ENCODE measurements at regions not wholly inside any gene's neighbourhood (a gene's known extent, or its start where the extent isn't known, plus 50 kb on each side); places are given as distances from the start of the nearest gene placed in this dataset.
"Not testable (repeated sequence)": the region's sequence is repeated elsewhere in the genome, so short reads cannot be mapped to it uniquely, and the experiment has no call there.

DNA sequence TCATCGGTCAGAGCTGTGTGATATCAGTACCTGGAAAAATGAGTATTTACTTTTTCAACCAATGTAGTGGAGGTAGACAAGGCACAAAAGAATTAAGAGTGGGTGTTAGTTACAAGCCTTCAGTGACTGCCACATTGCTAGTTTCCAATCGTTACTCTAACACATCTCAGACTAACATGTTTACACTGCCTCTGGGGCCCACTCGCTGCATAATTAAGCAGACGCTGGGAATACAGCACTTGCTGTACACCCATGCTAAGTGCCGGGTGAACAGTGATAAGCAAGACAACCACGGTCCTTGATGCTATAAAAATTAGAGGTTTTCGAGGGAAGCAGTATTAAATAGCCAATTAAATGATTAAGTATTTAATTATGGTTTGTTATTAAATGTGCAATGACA lies 1147.6 kb downstream of the AACS start:
- no peak for DNase-seq

DNA sequence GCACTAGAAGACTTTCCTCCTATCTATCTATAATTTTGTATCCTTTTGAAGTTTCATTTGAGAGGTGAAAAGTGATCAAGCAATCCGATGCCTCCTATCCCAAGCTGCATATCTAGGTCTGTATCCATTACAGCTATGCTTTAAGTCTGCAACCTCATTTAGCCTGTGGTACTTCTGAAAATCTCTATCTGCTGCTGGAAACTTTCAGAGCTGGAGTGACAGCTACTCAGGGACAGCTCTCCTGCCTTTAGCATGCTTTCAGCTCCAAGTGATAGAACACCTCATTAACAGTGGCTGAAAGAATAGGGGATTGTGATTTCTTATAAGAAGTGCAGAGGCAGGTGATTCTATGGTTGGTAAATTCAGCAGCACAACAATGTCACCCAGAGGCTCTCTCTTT lies 1153.5 kb downstream of the AACS start:
- DNase-seq, result no peak

DNA sequence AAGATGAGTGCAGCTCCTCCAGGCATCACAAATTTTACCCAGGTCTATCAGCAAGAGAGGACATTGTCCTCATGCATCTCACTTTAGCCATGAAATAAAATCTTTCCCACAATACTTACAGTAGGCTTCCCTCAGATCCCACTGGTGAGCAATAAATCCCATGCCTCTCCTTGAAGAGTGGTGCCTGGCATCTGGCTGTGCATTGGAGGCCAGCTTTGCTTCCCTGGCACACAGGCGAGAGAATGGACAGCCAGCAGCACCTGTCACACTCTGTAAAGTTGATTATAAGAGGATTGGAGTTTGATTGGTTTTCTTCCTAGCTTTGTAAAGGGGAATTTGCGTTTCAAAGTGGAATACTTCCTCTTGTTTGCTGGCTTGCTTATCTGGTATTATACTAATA lies 1153.9 kb downstream of the AACS start:
- no peak for DNase-seq

GRCh38 chr12:126219654-126220279 lies 1154.5 kb downstream of the AACS start:
- DNase-seq, result no peak

- DNase-seq, result no peak
These were observed 1158.8 kb downstream of the AACS start for GRCh38 chr12:126224032-126224431.

- DNase-seq, result no peak
These were observed 1163.7 kb downstream of the AACS start for GRCh38 chr12:126228936-126229335.

GRCh38 chr12:126232711-126233110 lies 1167.5 kb downstream of the AACS start:
- DNase-seq, result no peak

DNA sequence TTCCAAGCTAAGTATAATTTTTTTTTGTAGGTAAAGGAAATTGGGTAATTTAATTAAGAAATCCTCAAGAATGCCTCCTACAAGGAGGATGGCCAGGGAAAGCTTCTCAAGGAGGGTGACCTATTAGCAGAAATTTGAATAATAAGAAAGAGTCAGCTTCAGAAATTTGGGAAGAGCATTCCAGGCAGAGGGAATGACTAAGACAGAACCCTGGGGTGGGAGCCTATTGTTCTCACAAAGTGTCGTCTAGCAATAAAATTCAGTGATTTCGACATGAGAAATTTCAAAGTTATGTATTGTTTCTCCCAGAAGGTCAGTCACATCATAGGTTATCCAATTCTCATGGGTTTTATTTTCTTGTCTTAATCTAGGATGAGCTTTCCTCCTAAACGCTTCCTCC lies 1168.4 kb downstream of the AACS start:
- DNase-seq, result no peak

GRCh38 chr12:126243814-126244440 lies 1178.7 kb downstream of the AACS start:
- DNase-seq, result no peak

DNA sequence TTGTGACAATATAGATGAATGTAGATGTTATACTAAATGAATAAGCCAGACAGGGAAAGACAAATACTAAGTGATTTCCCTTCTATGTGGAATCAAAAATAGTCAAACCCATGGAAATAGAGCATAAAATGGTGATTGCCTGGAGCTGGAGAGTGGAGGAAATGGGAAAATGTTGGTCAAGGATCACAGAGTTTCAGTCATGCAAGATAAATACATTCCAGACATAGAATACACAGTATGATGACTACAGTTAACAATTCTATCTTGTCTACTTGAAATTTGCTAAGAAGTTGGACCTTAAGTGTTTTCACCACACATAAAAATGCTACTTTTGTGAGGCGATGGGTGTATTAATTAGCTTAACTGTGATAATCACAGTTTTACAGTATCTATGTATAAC lies 1182.7 kb downstream of the AACS start:
- no peak for DNase-seq

DNA sequence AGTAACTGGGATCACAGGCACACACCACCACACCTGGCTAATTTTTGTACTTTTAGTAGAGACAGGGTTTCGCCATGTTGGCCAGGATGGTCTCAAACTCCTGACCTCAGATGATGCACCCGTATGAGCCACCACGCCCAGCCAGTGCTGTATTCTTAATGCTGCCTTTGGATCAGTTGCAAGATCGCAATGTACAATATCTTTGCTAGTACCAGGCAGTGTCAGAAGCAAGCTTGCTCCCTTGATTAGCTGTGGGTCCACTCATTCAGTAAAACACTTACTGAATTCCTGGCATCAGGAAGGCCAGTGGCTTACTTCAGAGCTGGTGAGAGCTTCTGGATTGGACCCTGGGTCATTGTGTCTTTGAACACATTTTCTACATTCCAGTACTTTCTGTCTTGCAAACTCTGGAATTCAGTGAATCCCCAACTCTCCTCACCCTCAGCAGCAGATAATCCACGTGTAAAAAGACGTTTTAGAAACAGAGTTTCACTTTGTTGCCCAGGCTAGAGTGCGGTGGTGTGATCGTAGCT lies 1183.7 kb downstream of the AACS start:
- no peak for DNase-seq

GRCh38 chr12:126258190-126258589 lies 1193.0 kb downstream of the AACS start:
- DNase-seq, result no peak

- DNase-seq, result no peak
These were observed 1197.6 kb downstream of the AACS start for GRCh38 chr12:126262829-126263228.

DNA sequence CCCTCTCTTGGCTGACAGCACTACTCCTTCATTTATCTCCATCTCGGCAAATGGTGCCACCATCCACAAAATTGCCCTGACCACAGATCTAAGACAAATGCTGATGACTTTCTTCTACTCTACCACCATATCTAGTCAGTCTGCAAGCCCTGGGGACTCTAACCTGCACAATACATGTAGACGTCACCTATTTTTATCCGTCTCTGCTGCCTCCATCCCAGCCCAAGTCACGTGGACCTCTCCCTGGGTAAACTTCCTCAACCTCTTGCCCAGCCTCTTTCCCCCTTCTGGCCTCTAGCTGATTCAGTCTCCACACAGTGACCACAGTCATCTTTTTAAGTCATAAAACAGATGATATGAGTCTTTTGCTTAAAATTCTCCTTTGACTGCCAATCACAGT lies 1203.0 kb downstream of the AACS start:
- no peak for DNase-seq

DNA sequence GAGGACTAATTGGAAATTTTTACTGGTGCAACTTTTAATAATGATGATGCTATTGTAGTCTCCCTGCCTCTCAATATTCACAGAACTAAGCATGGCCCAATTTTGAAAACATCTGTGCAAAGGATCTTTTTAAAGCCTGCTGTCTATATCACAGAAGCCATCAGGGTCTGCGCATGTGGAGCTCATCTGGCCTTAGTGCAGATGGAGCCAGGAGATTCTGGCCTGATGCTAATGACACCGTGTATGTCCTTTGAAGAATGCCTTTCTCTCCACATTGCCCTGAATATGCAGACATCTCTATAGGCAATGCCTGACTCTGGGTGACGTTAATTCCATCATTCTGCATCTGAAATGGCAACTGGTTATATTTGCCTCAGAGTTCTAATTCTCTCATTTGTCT lies 1205.9 kb downstream of the AACS start:
- DNase-seq, result no peak

GRCh38 chr12:126282691-126283090 lies 1217.5 kb downstream of the AACS start:
- DNase-seq, result no peak

DNA sequence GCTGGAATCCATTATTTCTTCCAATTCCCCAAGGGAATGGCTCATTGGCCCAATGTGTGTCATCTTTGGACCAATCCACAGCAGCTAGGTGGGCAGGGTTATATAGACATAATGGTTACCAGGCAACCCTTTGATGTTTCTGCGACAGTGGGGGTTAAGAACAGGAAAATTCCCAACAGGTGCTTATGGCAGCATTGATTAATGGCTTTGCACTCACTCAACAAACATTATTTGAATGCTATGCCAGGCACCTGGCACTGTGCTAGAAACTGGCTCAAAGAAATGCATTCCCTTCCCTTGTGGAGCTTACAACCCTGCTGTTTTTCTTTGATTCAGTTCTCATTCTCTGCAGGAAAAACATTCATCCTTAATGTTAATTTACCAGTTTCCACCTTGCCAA lies 1221.0 kb downstream of the AACS start:
- DNase-seq, result no peak

GRCh38 chr12:126290456-126290855 lies 1225.2 kb downstream of the AACS start:
- DNase-seq, result no peak

GRCh38 chr12:126291987-126292386 lies 1226.8 kb downstream of the AACS start:
- DNase-seq, result not testable (repeated sequence)

DNA sequence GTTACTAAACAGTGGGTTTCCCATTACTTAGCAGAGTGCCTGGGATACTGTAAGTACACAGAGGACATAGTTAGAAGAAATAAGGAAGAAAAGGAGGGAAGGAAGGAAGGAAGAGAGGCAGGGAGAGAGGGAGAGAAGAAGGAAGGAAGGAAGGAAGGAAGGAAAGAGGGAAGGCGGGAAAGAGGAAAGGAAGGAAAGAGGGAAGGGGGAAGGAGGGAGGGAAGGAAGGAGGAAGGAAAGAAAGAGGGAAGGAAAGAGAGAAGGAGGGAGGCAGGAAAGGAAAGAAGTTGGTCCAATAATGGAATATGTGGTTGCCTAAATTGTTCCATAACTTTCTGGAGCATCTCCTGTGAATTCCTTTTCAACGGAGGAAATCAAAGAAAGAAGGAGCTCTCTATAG lies 1230.4 kb downstream of the AACS start:
- DNase-seq, result no peak

DNA sequence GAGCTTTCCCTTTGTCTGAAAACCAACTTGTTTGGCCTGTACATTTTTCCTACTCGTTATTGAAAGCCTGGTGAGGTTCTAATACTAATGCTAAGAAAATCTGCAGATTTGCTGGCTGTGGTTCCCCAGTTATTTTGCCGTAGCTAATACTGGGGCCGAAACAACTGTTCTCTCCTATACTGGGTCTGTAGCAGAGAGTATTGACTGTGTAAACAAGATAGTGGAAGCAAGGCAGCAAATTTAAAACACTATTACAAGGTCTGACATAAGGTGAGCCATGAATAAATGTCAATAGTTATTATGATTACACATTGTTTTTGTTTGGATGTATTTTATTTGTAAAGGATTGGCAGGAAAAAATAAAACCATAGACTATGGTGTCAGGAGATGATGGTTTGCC lies 1244.0 kb downstream of the AACS start:
- no peak for DNase-seq

- DNase-seq, result no peak
These were observed 1247.2 kb downstream of the AACS start for GRCh38 chr12:126312457-126312856.

- DNase-seq, result no peak
These were observed 1251.2 kb downstream of the AACS start for GRCh38 chr12:126316411-126316810.

- DNase-seq, result no peak
These were observed 1272.6 kb downstream of the AACS start for GRCh38 chr12:126337556-126338441.
